Hepatocyte (in vitro differentiated cells): ENCODE measurements at regions not wholly inside any gene's neighbourhood (a gene's known extent, or its start where the extent isn't known, plus 50 kb on each side); places are given as distances from the start of the nearest gene placed in this dataset.
A peak's percentile ranks its signal among the peaks of the same experiment; 100 is the strongest.

Experiments used
- DNase-seq: peaks from one replicate; pipeline ENCODE4 v3.0.0-alpha.2; 2016; ENCODE audit warnings: low spot score
- H2AFZ ChIP-seq: fragments of 200-600 bp; sonication (generic); 2 replicates; pipeline ENCODE4 v1.6.0; 2016; ENCODE audit warnings: antibody characterized with exemption, mild to moderate bottlenecking
- H3K27ac ChIP-seq: fragments of 200-600 bp; sonication (generic); 2 replicates; pipeline ENCODE4 v1.5.1; 2016; ENCODE audit warnings: mild to moderate bottlenecking
- H3K27me3 ChIP-seq: fragments of 200-600 bp; sonication (generic); 2 replicates; pipeline ENCODE4 v1.6.1; 2016
- H3K36me3 ChIP-seq: fragments of 200-600 bp; sonication (generic); replicated peaks from 2 replicates; pipeline ENCODE4 v1.5.1; 2016; ENCODE audit warnings: low read depth; ENCODE audit not compliant: insufficient read depth
- H3K4me1 ChIP-seq: fragments of 200-600 bp; sonication (generic); 2 replicates; pipeline ENCODE4 v1.5.1; 2016; ENCODE audit warnings: mild to moderate bottlenecking, moderate library complexity; ENCODE audit not compliant: insufficient read depth
- H3K4me2 ChIP-seq: fragments of 200-600 bp; sonication (generic); 2 replicates; pipeline ENCODE4 v1.6.0; 2016
- H3K4me3 ChIP-seq: fragments of 200-600 bp; sonication (generic); 2 replicates; pipeline ENCODE4 v1.5.1; 2016; ENCODE audit warnings: mild to moderate bottlenecking
- H3K79me2 ChIP-seq: fragments of 200-600 bp; sonication (generic); 2 replicates; pipeline ENCODE4 v1.6.0; 2017; ENCODE audit warnings: mild to moderate bottlenecking
- H3K9me2 ChIP-seq: fragments of 200-600 bp; sonication (generic); replicated peaks from 2 replicates; pipeline ENCODE4 v1.6.0; 2017; ENCODE audit warnings: mild to moderate bottlenecking; ENCODE audit not compliant: insufficient read depth
- H3K9me3 ChIP-seq: fragments of 200-600 bp; sonication (generic); 2 replicates; pipeline ENCODE4 v1.5.1; 2016; ENCODE audit warnings: low read depth, mild to moderate bottlenecking
- H4K20me1 ChIP-seq: fragments of 200-600 bp; sonication (generic); 2 replicates; pipeline ENCODE4 v1.6.0; 2016; ENCODE audit warnings: mild to moderate bottlenecking; ENCODE audit not compliant: insufficient read depth, poor library complexity, severe bottlenecking
- EZH2 ChIP-seq: fragments of 200-600 bp; sonication (generic); IDR thresholded peaks from 2 replicates; pipeline ENCODE4 v1.6.1; 2016; ENCODE audit warnings: antibody characterized with exemption, mild to moderate bottlenecking, borderline replicate concordance
- EZH2phosphoT487 ChIP-seq: fragments of 200-600 bp; sonication (generic); IDR thresholded peaks from one replicate; pipeline ENCODE4 v1.6.1; 2018; ENCODE audit warnings: antibody characterized with exemption, mild to moderate bottlenecking, low read depth, moderate library complexity; ENCODE audit not compliant: unreplicated experiment, severe bottlenecking
- WGBS: methylation state at CpG from one replicate; pipeline ENCODE4 v1.1.6; 2016; ENCODE audit warnings: low lambda C conversion rate; ENCODE audit errors: missing lambda C conversion rate; 5-methylcytosine and 5-hydroxymethylcytosine counted together
- TF ChIP-seq, protein P1 (sequence below): fragments of 200-600 bp; sonication (generic); IDR thresholded peaks from 2 replicates; pipeline ENCODE4 v1.5.1; 2016; ENCODE audit warnings: antibody characterized with exemption, mild to moderate bottlenecking; ENCODE audit not compliant: poor library complexity

- WGBS: 50% methylated on average over 2 of the region's 2 CpGs
- Histone ChIP-seq H3K4me1 (peaks cover 4% of the 10 kb centered on the region), H3K27me3 (peaks cover 18% of the 10 kb centered on the region), H3K4me2 (no peak overlapping the region), H3K27ac (no peak overlapping the region), H3K9me3 (no peaks in the 10 kb centered on the region), H3K9me2 (no peaks in the 10 kb centered on the region), H2AFZ (no peak overlapping the region), H3K79me2 (no peaks in the 10 kb centered on the region), H3K4me3 (no peak overlapping the region), H3K36me3 (no peaks in the 10 kb centered on the region), H4K20me1 (no peaks in the 10 kb centered on the region)
- TF ChIP-seq EZH2phosphoT487 (no peak), EZH2 (no peak)
- TF ChIP-seq, protein P1, sequence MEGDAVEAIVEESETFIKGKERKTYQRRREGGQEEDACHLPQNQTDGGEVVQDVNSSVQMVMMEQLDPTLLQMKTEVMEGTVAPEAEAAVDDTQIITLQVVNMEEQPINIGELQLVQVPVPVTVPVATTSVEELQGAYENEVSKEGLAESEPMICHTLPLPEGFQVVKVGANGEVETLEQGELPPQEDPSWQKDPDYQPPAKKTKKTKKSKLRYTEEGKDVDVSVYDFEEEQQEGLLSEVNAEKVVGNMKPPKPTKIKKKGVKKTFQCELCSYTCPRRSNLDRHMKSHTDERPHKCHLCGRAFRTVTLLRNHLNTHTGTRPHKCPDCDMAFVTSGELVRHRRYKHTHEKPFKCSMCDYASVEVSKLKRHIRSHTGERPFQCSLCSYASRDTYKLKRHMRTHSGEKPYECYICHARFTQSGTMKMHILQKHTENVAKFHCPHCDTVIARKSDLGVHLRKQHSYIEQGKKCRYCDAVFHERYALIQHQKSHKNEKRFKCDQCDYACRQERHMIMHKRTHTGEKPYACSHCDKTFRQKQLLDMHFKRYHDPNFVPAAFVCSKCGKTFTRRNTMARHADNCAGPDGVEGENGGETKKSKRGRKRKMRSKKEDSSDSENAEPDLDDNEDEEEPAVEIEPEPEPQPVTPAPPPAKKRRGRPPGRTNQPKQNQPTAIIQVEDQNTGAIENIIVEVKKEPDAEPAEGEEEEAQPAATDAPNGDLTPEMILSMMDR: no peak
- DNase-seq: peak; percentile 32
Measured at GRCh38 chr2:16506366-16506765, 159.3 kb downstream of the CYRIA start.

DNA sequence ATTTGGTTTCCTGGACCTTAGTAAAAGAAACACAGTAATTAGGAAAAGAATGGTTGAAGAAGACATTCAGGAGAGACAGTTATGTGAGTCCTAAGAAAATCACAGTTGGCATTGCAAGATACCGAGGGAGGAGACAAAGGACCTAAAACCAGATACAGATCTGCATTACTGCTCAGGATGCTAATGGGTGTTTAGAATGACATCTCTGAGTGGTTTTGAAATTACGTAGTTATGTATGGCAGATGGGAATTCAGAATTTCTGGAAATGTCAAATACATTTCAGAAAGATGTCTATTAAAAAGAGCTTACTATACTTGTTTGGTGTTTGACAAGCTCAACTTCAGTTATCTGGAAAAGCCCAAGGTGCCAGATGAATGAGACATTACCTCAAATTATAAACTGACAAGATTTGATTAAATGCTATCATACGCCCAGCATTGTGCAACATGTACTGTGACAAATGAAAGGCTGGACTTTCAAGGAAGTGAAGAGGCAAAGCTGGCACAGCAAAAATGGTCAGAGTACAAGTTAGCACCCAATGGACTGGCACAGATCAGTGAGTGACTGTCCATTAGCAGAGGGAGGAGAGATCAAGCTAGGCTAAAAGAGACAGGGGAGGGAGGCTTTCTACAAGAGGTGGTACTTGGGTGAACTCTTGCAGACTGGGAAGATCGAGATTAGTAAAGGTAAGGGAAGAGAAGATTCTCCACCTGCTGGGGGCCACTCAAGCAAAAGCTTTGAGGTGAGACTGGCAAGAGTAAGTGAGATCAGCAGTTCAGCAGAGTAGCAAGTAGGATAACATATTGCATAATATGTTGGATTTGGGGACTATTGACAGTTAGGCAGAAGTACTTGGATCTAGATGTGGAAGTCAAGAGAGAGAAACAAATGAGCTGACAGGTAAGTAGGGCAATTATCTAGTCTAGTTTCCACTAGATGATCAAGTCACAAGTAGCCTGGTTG, 168.9 kb downstream of the CYRIA start:
- H3K36me3 ChIP-seq: no peaks in the 10 kb centered on the region

GRCh38 chr2:16495509-16496208, 170.0 kb downstream of the CYRIA start:
- no peak overlapping the region for H3K27ac ChIP-seq
- H3K4me1 ChIP-seq: no peaks in the 10 kb centered on the region
- no peak overlapping the region for H3K4me2 ChIP-seq
- no peak for DNase-seq
- H3K4me3 ChIP-seq: no peak overlapping the region
- H4K20me1 ChIP-seq: no peaks in the 10 kb centered on the region
- H3K27me3 ChIP-seq: no peaks in the 10 kb centered on the region
- 42% methylated on average over 3 of the region's 3 CpGs for WGBS
- no peak overlapping the region for H2AFZ ChIP-seq
- no peaks in the 10 kb centered on the region for H3K36me3 ChIP-seq
- TF ChIP-seq EZH2 (no peak), EZH2phosphoT487 (no peak)
- TF ChIP-seq, protein P1: no peak
- H3K79me2 ChIP-seq: no peaks in the 10 kb centered on the region
- no peaks in the 10 kb centered on the region for H3K9me2 ChIP-seq
- no peaks in the 10 kb centered on the region for H3K9me3 ChIP-seq

More for the DNA sequence above, 168.9 kb downstream of the CYRIA start:
- H3K9me3 ChIP-seq: no peaks in the 10 kb centered on the region
- no peaks in the 10 kb centered on the region for H3K79me2 ChIP-seq
- H3K27ac ChIP-seq: no peak overlapping the region
- no peak overlapping the region for H2AFZ ChIP-seq
- no peak overlapping the region for H3K4me2 ChIP-seq
- no peaks in the 10 kb centered on the region for H3K4me1 ChIP-seq
- H4K20me1 ChIP-seq: no peaks in the 10 kb centered on the region
- H3K9me2 ChIP-seq: no peaks in the 10 kb centered on the region
- DNase-seq: no peak
- WGBS: 77% methylated on average over 4 of the region's 4 CpGs
- no peak for TF ChIP-seq EZH2phosphoT487
- no peak for TF ChIP-seq EZH2
- TF ChIP-seq, protein P1: no peak
- no peaks in the 10 kb centered on the region for H3K27me3 ChIP-seq
- H3K4me3 ChIP-seq: no peak overlapping the region
